ENCODE measurements at regions not wholly inside any gene's neighbourhood (a gene's known extent, or its start where the extent isn't known, plus 50 kb on each side); places are given as distances from the start of the nearest gene placed in this dataset.
"Not testable (repeated sequence)": the region's sequence is repeated elsewhere in the genome, so short reads cannot be mapped to it uniquely, and the experiment has no call there.

DNA sequence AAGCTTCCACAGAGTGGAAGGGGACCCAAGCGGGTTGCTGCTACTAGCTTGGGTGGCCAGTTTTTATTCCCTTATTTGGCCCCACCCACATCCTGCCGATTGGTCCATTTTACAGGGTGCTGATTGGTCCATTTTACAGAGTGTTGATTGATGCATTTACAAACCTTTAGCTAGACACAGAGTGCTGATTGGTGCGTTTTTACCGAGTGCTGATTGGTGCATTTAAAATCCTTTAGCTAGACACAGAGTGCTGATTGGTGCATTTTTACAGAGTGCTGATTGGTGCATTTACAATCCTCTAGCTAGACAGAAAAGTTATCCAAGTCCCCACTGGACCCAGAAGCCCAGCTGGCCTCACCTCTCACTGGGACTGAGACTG, 187.0 kb upstream of the KCNMB2 start:
- H3K4me2 ChIP-seq (ENCODE audit: low read depth, low read length); H3K27me3 ChIP-seq (ENCODE audit: control insufficient read depth in 1 of 2, insufficient read depth in 2 of 2, low read length in 2 of 2); intact Hi-C loops (cut with micrococcal nuclease; ENCODE audit: unreplicated experiment); H3K9ac ChIP-seq (ENCODE audit: insufficient read depth, low read depth, low read length); in situ Hi-C loops (cut with HindIII; ENCODE audit: extremely low pct_ligation_motif_present, low pct_unique_long_range_greater_than_20kb); H3K4me3 ChIP-seq (replicated peaks in 1 of 3; ENCODE audit: insufficient read depth in 1 of 3, low read depth in 2 of 3, low read length in 3 of 3); H3K79me2 ChIP-seq (ENCODE audit: insufficient read depth, low read length); H3K27ac ChIP-seq (ENCODE audit: extremely low read length, insufficient read depth, low read length); H2AFZ ChIP-seq (ENCODE audit: low read length); H3K36me3 ChIP-seq (replicated peaks in 1 of 2; ENCODE audit: control insufficient read depth in 1 of 2, insufficient read depth in 2 of 2, low read length in 2 of 2); DNase-seq (ENCODE audit: low spot score); H3K4me1 ChIP-seq (ENCODE audit: insufficient read depth, low read length); CTCF ChIA-PET (ENCODE audit: low intra/inter-chr PET ratio, low total read pairs); H3K9me3 ChIP-seq (ENCODE audit: low read length); BruUV-seq (replicated peaks); H4K20me1 ChIP-seq (ENCODE audit: insufficient read depth, low read length); POLR2A ChIA-PET; FAIRE-seq; ATAC-seq: not testable (repeated sequence)
- TF ChIP-seq MAFK (conservative IDR thresholded peaks at IDR 0.05 in 1 of 2, IDR thresholded peaks at IDR 0.05 in 1 of 2; ENCODE audit: low read length in 2 of 2) = peak in 1 of 2 experiments; percentile 22; a peak in 1 of 4 replicates
- 52% methylated on average over 4 of the region's 4 CpGs for WGBS (ENCODE audit: low lambda C conversion rate)

- no peaks in the 10 kb centered on the region for H3K4me1 ChIP-seq (ENCODE audit: insufficient read depth, low read length)
- H3K79me2 ChIP-seq (ENCODE audit: insufficient read depth, low read length) = no peaks in the 10 kb centered on the region
- H3K36me3 ChIP-seq (replicated peaks in 1 of 2; ENCODE audit: control insufficient read depth in 1 of 2, insufficient read depth in 2 of 2, low read length in 2 of 2) = no peaks in the 10 kb centered on the region
- ATAC-seq (no peak), FAIRE-seq (no peak), DNase-seq (ENCODE audit: low spot score) (no peak)
- no TSS peak for BruUV-seq (replicated peaks)
- peaks cover 3% of the 10 kb centered on the region; the same call in 1 of the 2 replicates for H3K9me3 ChIP-seq (ENCODE audit: low read length)
- intact Hi-C loops (cut with micrococcal nuclease; ENCODE audit: unreplicated experiment) = no loop called here
- no peaks in the 10 kb centered on the region for H3K27me3 ChIP-seq (ENCODE audit: control insufficient read depth in 1 of 2, insufficient read depth in 2 of 2, low read length in 2 of 2)
- in situ Hi-C loops (cut with HindIII; ENCODE audit: extremely low pct_ligation_motif_present, low pct_unique_long_range_greater_than_20kb) = no loop called here
- H3K4me2 ChIP-seq (ENCODE audit: low read depth, low read length) = no peak overlapping the region
- POLR2A ChIA-PET = no interaction called here
- H4K20me1 ChIP-seq (ENCODE audit: insufficient read depth, low read length) = no peaks in the 10 kb centered on the region
- 0% methylated on average over 3 of the region's 3 CpGs for WGBS (ENCODE audit: low lambda C conversion rate)
- H3K9ac ChIP-seq (ENCODE audit: insufficient read depth, low read depth, low read length) = no peak overlapping the region
- H3K27ac ChIP-seq (ENCODE audit: extremely low read length, insufficient read depth, low read length) = no peak overlapping the region
- CTCF ChIA-PET (ENCODE audit: low intra/inter-chr PET ratio, low total read pairs) = no interaction called here
- H2AFZ ChIP-seq (ENCODE audit: low read length) = no peak overlapping the region
- no peak overlapping the region for H3K4me3 ChIP-seq (replicated peaks in 1 of 3; ENCODE audit: insufficient read depth in 1 of 3, low read depth in 2 of 3, low read length in 3 of 3)
- TF ChIP-seq ZSCAN21 (CRISPR knock-in tag; IDR thresholded peaks at IDR 0.05; ENCODE audit: borderline replicate concordance) (no peak), SSRP1 (CRISPR knock-in tag; IDR thresholded peaks at IDR 0.05) (no peak), SMAD1 (CRISPR knock-in tag; IDR thresholded peaks at IDR 0.05; ENCODE audit: borderline replicate concordance, low read depth) (no peak), ZNF841 (CRISPR knock-in tag; IDR thresholded peaks at IDR 0.05; ENCODE audit: borderline replicate concordance) (no peak), MTERF4 (CRISPR knock-in tag; IDR thresholded peaks at IDR 0.05) (no peak), KAT7 (CRISPR knock-in tag; IDR thresholded peaks at IDR 0.05; ENCODE audit: borderline replicate concordance) (no peak), ZNF446 (CRISPR knock-in tag; IDR thresholded peaks at IDR 0.05) (no peak)
- TF ChIP-seq, protein P1, sequence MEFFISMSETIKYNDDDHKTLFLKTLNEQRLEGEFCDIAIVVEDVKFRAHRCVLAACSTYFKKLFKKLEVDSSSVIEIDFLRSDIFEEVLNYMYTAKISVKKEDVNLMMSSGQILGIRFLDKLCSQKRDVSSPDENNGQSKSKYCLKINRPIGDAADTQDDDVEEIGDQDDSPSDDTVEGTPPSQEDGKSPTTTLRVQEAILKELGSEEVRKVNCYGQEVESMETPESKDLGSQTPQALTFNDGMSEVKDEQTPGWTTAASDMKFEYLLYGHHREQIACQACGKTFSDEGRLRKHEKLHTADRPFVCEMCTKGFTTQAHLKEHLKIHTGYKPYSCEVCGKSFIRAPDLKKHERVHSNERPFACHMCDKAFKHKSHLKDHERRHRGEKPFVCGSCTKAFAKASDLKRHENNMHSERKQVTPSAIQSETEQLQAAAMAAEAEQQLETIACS (CRISPR knock-in tag; IDR thresholded peaks at IDR 0.05) = no peak
- TF ChIP-seq, protein P2, sequence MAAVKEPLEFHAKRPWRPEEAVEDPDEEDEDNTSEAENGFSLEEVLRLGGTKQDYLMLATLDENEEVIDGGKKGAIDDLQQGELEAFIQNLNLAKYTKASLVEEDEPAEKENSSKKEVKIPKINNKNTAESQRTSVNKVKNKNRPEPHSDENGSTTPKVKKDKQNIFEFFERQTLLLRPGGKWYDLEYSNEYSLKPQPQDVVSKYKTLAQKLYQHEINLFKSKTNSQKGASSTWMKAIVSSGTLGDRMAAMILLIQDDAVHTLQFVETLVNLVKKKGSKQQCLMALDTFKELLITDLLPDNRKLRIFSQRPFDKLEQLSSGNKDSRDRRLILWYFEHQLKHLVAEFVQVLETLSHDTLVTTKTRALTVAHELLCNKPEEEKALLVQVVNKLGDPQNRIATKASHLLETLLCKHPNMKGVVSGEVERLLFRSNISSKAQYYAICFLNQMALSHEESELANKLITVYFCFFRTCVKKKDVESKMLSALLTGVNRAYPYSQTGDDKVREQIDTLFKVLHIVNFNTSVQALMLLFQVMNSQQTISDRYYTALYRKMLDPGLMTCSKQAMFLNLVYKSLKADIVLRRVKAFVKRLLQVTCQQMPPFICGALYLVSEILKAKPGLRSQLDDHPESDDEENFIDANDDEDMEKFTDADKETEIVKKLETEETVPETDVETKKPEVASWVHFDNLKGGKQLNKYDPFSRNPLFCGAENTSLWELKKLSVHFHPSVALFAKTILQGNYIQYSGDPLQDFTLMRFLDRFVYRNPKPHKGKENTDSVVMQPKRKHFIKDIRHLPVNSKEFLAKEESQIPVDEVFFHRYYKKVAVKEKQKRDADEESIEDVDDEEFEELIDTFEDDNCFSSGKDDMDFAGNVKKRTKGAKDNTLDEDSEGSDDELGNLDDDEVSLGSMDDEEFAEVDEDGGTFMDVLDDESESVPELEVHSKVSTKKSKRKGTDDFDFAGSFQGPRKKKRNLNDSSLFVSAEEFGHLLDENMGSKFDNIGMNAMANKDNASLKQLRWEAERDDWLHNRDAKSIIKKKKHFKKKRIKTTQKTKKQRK (IDR thresholded peaks at IDR 0.05; ENCODE audit: low read length) = no peak
Measured at GRCh38 chr3:178350763-178351162, 185.5 kb upstream of the KCNMB2 start.
